VCaP (cell line): ENCODE measurements at regions not wholly inside any gene's neighbourhood (a gene's known extent, or its start where the extent isn't known, plus 50 kb on each side); places are given as distances from the start of the nearest gene placed in this dataset.

Source experiments
- H3K27ac ChIP-seq: fragments of 450-650 bp; 2 replicates; pipeline ENCODE4 v1.5.1; 2017
- TF ChIP-seq, protein P1 (sequence below): fragments of 450-650 bp; conservative IDR thresholded peaks from 2 replicates; pipeline ENCODE4 v1.5.1; 2017; ENCODE audit warnings: mild to moderate bottlenecking, moderate library complexity

DNA sequence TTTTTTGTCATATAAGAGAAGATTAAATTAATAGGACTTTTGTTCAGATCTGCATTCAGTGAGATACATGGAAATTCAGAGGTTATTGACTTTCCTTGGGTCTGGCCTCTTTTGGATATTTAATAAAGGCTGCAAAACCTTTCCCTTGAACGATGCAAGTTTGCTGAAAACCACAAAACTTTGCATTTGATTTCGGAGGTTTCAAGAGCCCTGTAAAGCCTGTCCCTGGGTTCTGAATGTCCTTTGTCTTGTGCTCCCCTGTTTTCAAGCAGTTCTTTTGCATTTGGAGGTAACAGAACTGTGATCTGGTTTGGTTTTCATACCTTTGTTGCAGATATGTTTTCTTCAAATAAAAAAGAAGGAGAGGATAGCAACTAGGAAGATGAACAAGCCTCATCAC is 188.1 kb upstream of the DMRT1 start:
- TF ChIP-seq, protein P1, sequence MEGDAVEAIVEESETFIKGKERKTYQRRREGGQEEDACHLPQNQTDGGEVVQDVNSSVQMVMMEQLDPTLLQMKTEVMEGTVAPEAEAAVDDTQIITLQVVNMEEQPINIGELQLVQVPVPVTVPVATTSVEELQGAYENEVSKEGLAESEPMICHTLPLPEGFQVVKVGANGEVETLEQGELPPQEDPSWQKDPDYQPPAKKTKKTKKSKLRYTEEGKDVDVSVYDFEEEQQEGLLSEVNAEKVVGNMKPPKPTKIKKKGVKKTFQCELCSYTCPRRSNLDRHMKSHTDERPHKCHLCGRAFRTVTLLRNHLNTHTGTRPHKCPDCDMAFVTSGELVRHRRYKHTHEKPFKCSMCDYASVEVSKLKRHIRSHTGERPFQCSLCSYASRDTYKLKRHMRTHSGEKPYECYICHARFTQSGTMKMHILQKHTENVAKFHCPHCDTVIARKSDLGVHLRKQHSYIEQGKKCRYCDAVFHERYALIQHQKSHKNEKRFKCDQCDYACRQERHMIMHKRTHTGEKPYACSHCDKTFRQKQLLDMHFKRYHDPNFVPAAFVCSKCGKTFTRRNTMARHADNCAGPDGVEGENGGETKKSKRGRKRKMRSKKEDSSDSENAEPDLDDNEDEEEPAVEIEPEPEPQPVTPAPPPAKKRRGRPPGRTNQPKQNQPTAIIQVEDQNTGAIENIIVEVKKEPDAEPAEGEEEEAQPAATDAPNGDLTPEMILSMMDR = no peak
- no peak overlapping the region for H3K27ac ChIP-seq

DNA sequence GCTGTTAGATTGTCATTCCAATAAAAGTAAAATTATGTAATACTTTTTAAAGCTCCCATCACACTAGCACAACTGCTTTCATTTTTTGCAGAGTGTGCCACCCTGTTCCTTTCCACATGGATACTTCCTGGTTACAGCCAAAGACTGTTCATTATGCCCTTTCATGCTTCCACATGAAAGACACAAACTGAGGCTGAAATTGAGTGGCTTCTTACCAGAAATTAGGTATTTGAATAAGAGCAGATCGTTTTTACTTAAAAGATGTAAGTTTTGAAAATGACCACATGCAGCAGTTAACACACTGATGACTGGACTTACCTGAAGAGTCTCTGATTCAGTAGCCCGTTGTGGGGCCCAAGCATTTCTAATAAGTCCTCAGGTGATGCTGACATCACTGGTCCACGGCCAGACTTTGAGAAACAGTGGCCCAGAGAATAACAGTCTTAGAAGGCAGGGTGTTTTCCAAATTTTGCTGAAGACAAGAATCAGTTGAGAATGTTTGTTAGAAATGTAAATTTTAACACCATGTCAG is 187.6 kb upstream of the DMRT1 start:
- TF ChIP-seq, protein P1 = no peak
- H3K27ac ChIP-seq = no peak overlapping the region

DNA sequence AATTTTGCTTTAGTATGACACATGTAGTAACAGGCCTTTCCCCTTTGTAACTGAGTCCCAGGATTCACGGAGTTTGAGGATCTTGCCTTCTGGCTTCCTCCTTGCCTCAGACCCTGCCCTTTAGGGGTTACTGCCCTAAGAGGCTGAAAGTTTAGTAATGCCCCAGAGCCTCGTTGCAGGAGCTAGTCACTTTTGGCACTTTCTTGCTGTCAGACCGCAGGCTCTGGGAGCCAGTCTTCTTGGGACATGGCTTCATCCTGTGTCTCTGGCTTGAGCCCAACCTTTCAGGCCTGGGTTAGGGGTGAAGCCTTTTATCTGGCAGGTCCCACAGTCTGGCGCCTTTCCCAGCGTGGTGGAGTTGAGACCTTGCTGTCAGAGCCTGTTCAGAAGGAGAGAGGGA is 185.6 kb upstream of the DMRT1 start:
- TF ChIP-seq, protein P1 = no peak
- H3K27ac ChIP-seq = no peak overlapping the region

DNA sequence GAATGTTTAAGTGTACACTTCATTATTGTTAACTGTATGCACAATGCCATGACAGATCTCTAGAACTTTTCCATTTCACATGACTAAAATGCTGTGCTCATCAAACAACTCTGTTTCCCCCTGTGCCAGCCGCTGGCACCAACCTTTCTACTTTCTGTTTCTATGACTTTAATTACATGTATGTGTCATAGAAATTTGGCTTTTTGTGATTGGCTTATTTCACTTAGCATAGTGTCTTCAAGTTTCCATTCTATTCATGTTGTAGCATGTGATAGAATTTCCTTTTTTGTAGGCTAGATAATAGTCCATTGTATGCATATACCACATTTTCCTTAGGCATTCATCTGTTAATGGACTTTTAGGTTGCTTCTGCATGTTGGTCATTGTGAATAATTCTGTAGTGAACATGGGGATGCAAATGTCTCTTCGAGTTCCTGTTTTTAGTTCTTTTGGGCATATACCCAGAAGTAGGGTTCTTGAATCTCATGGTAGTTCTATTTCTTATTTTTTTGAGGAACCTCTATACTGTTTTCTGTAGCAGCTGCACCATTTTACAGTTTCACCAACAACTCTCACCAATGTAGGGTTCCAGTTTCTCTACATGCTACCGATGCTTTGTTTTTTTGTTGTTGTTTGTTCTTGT is 184.4 kb upstream of the DMRT1 start:
- TF ChIP-seq, protein P1 = no peak
- H3K27ac ChIP-seq = no peak overlapping the region

DNA sequence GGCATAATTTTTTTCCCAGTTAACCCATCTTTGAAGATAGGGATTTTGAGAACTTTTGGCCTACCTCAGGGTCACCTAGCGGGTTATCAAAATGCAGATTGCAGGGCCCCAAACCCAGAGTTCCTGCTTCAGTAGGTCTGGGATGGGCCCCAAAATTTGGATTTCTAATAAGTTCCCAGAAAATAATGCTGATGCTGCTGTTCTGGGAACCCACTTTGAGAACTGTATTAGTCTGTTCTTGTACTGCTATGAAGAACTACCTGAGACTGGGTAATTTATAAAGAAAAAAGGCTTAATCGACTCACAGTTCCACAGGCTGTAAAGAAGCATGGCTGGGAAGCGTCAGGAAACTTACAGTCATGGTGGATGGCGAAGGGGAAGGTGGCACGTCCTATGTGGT is 182.2 kb upstream of the DMRT1 start:
- TF ChIP-seq, protein P1 = no peak
- no peak overlapping the region for H3K27ac ChIP-seq

GRCh38 chr9:660227-660626 is 181.3 kb upstream of the DMRT1 start:
- no peak overlapping the region for H3K27ac ChIP-seq
- TF ChIP-seq, protein P1 = no peak

- TF ChIP-seq, protein P1 = no peak
- 0 out of 2 replicates have a peak overlapping the region, but pooled peaks have one; percentile 1 for H3K27ac ChIP-seq
Measured at GRCh38 chr9:663541-663940, 178.0 kb upstream of the DMRT1 start.
